HCT116 (cell line): ENCODE measurements at regions not wholly inside any gene's neighbourhood (a gene's known extent, or its start where the extent isn't known, plus 50 kb on each side); places are given as distances from the start of the nearest gene placed in this dataset.

Experiments used
- ATAC-seq: fragments of 200-7000 bp; cut with Tn5 transposase; 2 replicates; pipeline ENCODE4 v1.9.1; 2020; ENCODE audit warnings: mild to moderate bottlenecking, moderate library complexity
- BruUV-seq: library from RNA; stranded (reverse); fragments of 400-500 nt; replicated peaks from 2 replicates; lab custom pipeline; 2021; lab: Mats Ljungman, UMichigan
- CTCF ChIA-PET: fragments of 300-600 bp; sonication (Branson Sonifier 250); formaldehyde crosslinking; loops from one replicate; lab custom pipeline; 2021; ENCODE audit warnings: antibody characterized with exemption; lab: Charles Lee
- POLR2A ChIA-PET: fragments of 300-600, 350-600 bp; sonication (Branson Sonifier 250); formaldehyde crosslinking; loops from one replicate; lab custom pipeline; 2021; ENCODE audit warnings: antibody characterized with exemption; lab: Charles Lee
- RAD21 ChIA-PET, 2 experiments: fragments of 300-600 bp; sonication (Branson Sonifier 250); formaldehyde crosslinking; loops; one replicate each; lab custom pipeline; 2023; ENCODE audit warnings: low total read pairs in 2 of 2; ENCODE audit not compliant: uncharacterized antibody in 2 of 2, unreplicated experiment in 2 of 2, low non-redundant PET in 1 of 2; lab: Charles Lee
- DNase-seq: peaks from one replicate; pipeline ENCODE4 v3.0.0-alpha.2; 2010; ENCODE audit warnings: low read depth, low spot score
- H2AFZ ChIP-seq: fragments of 200-600 bp; shearing (Covaris generic), sonication (generic); 2 replicates; pipeline ENCODE4 v1.6.1; 2017; ENCODE audit warnings: low read depth, mixed run types, mixed read lengths, antibody characterized with exemption, low read length; ENCODE audit not compliant: poor library complexity, severe bottlenecking
- H3K27ac ChIP-seq: 2 replicates; pipeline ENCODE4 v1.5.1; 2012; ENCODE audit warnings: low read depth, low read length
- H3K27me3 ChIP-seq: fragments of 200-600 bp; sonication (generic); 2 replicates; pipeline ENCODE4 v1.6.1; 2016; ENCODE audit warnings: mixed run types, low read length, mixed read lengths; ENCODE audit not compliant: insufficient read depth
- H3K36me3 ChIP-seq, 2 experiments: fragments of 200-500 bp in 1 of 2; fragments of 200-600 bp in 1 of 2; sonication (Bioruptor generic) in 1 of 2; sonication (generic) in 1 of 2; 2 replicates each; pipeline versions ENCODE4 v1.5.1 to v1.6.1; 2014 to 2016; ENCODE audit warnings: low read length in 2 of 2, inconsistent platforms in 1 of 2, mixed read lengths in 1 of 2, mixed run types in 1 of 2; ENCODE audit not compliant: insufficient read depth in 2 of 2, control insufficient read depth in 1 of 2
- H3K4me1 ChIP-seq, 2 experiments: fragments of 200-600 bp in 1 of 2; sonication (generic) in 1 of 2; 2 replicates each; pipeline versions ENCODE4 v1.5.1 to v1.6.1; 2012 to 2017; ENCODE audit warnings: low read length in 2 of 2, inconsistent platforms in 1 of 2, mild to moderate bottlenecking in 1 of 2, mixed read lengths in 1 of 2, mixed run types in 1 of 2, moderate library complexity in 1 of 2; ENCODE audit not compliant: insufficient read depth in 2 of 2, control insufficient read depth in 1 of 2
- H3K4me2 ChIP-seq: fragments of 200-600 bp; sonication (generic); 2 replicates; pipeline ENCODE4 v1.6.1; 2017; ENCODE audit warnings: mixed run types, low read length, mixed read lengths
- H3K4me3 ChIP-seq, 2 experiments: fragments of 200-600 bp in 1 of 2; sonication (generic) in 1 of 2; replicated peaks in 1 of 2; 2 replicates each; pipeline ENCODE4 v1.5.1; 2011 to 2016; ENCODE audit warnings: low read length in 2 of 2, control low read depth in 1 of 2, low read depth in 1 of 2, mild to moderate bottlenecking in 1 of 2, mixed read lengths in 1 of 2, mixed run types in 1 of 2
- H3K79me2 ChIP-seq: fragments of 200-600 bp; sonication (generic); 2 replicates; pipeline ENCODE4 v1.6.1; 2017; ENCODE audit warnings: mild to moderate bottlenecking, mixed run types, low read length, moderate library complexity, mixed read lengths; ENCODE audit not compliant: insufficient read depth
- H3K9ac ChIP-seq: fragments of 200-600 bp; sonication (generic); 2 replicates; pipeline ENCODE4 v1.6.1; 2016; ENCODE audit warnings: low read length, mixed read lengths
- H3K9me2 ChIP-seq: fragments of 200-600 bp; sonication (generic), shearing (Covaris generic); 2 replicates; pipeline ENCODE4 v1.6.1; 2017; ENCODE audit warnings: mixed run types, mild to moderate bottlenecking, moderate library complexity; ENCODE audit not compliant: insufficient read depth
- H3K9me3 ChIP-seq, 2 experiments: fragments of 200-500 bp in 1 of 2; fragments of 200-600 bp in 1 of 2; sonication (Bioruptor generic) in 1 of 2; sonication (generic) in 1 of 2; 2 replicates each; pipeline ENCODE4 v1.6.1; 2014 to 2017; ENCODE audit warnings: low read length in 2 of 2, mixed read lengths in 2 of 2, inconsistent platforms in 1 of 2, low read depth in 1 of 2, mild to moderate bottlenecking in 1 of 2, mixed run types in 1 of 2, moderate library complexity in 1 of 2; ENCODE audit not compliant: control insufficient read depth in 1 of 2, insufficient read depth in 1 of 2
- H4K20me1 ChIP-seq: fragments of 200-600 bp; sonication (generic), shearing (Covaris generic); 2 replicates; pipeline ENCODE4 v1.6.1; 2017; ENCODE audit warnings: mixed run types, mild to moderate bottlenecking, moderate library complexity; ENCODE audit not compliant: insufficient read depth
- ATF3 ChIP-seq: IDR thresholded peaks from 2 replicates; pipeline ENCODE4 v1.6.1; 2012
- CEBPB ChIP-seq: IDR thresholded peaks from 2 replicates; pipeline ENCODE4 v1.6.1; 2012; ENCODE audit warnings: low read depth
- CTCF ChIP-seq, 3 experiments: fragments of 200-600 bp in 1 of 3; sonication (generic) in 1 of 3; IDR thresholded peaks in 2 of 3; conservative IDR thresholded peaks in 1 of 3; 2 replicates each; pipeline ENCODE4 v1.5.1; 2012 to 2017; ENCODE audit warnings: low read depth in 2 of 3, low read length in 2 of 3, antibody characterized with exemption in 1 of 3, borderline replicate concordance in 1 of 3, control low read depth in 1 of 3, mild to moderate bottlenecking in 1 of 3, mixed read lengths in 1 of 3, mixed run types in 1 of 3, moderate library complexity in 1 of 3; ENCODE audit not compliant: insufficient read depth in 1 of 3
- EGR1 ChIP-seq: IDR thresholded peaks from 2 replicates; pipeline ENCODE4 v1.6.1; 2012; ENCODE audit warnings: low read depth
- EZH2 ChIP-seq: fragments of 200-600 bp; sonication (generic); IDR thresholded peaks from 2 replicates; pipeline ENCODE4 v1.6.1; 2017; ENCODE audit warnings: antibody characterized with exemption, mixed run types
- EZH2phosphoT487 ChIP-seq: fragments of 200-600 bp; IDR thresholded peaks from 2 replicates; pipeline ENCODE4 v1.6.1; 2018; ENCODE audit warnings: antibody characterized with exemption, borderline replicate concordance
- RAD21 ChIP-seq: IDR thresholded peaks from 2 replicates; pipeline ENCODE4 v1.6.1; 2012; ENCODE audit warnings: low read depth, mild to moderate bottlenecking
- SP1 ChIP-seq: IDR thresholded peaks from 2 replicates; pipeline ENCODE4 v1.6.1; 2012; ENCODE audit warnings: low read depth
- SRF ChIP-seq: IDR thresholded peaks from 2 replicates; pipeline ENCODE4 v1.6.1; 2012; ENCODE audit warnings: low read depth
- YY1 ChIP-seq: IDR thresholded peaks from 2 replicates; pipeline ENCODE4 v1.6.1; 2011; ENCODE audit warnings: low read length, low read depth, moderate library complexity, mild to moderate bottlenecking; ENCODE audit not compliant: insufficient replicate concordance; ENCODE audit errors: extremely low read depth
- ZBTB33 ChIP-seq: IDR thresholded peaks from 2 replicates; pipeline ENCODE4 v1.6.1; 2011; ENCODE audit warnings: mild to moderate bottlenecking, low read length, moderate library complexity; ENCODE audit not compliant: insufficient replicate concordance; ENCODE audit errors: extremely low read depth
- ZNF274 ChIP-seq: fragments of 200-500 bp; sonication (Bioruptor generic); IDR thresholded peaks from 2 replicates; pipeline ENCODE4 v1.6.1; 2014; ENCODE audit warnings: mild to moderate bottlenecking, low read depth, low read length, inconsistent platforms
- intact Hi-C: fragments of 100-400 bp; cut with micrococcal nuclease; formaldehyde crosslinking; loops from 2 replicates; pipeline ENCODE4 v1.10.0; 2022

GRCh38 chr17:34850964-34851363, 110.3 kb downstream of the CCT6B start:
- ChIA-PET POLR2A (no interaction called here), RAD21 (no interaction called here), CTCF (no interaction called here)
- Histone ChIP-seq H2AFZ (no peak overlapping the region), H3K9me3 (no peaks in the 10 kb centered on the region), H3K4me2 (no peak overlapping the region), H3K4me1 (no peaks in the 10 kb centered on the region), H3K27ac (no peak overlapping the region), H3K27me3 (peaks cover 39% of the 10 kb centered on the region), H3K79me2 (no peaks in the 10 kb centered on the region), H3K9me2 (no peaks in the 10 kb centered on the region), H3K9ac (no peak overlapping the region), H3K36me3 (no peaks in the 10 kb centered on the region), H3K4me3 (no peak overlapping the region), H4K20me1 (no peaks in the 10 kb centered on the region)
- no TSS peak for BruUV-seq
- no peak for DNase-seq
- intact Hi-C loops: no loop called here
- TF ChIP-seq ZNF274 (no peak), ZBTB33 (no peak), EZH2 (no peak), EGR1 (no peak), RAD21 (no peak), EZH2phosphoT487 (no peak)
- ATAC-seq: no peak

- POLR2A ChIA-PET: no interaction called here
- TF ChIP-seq CTCF (IDR thresholded peaks at IDR 0.05 in 2 of 3, conservative IDR thresholded peaks at IDR 0.05 in 1 of 3; ENCODE audit: borderline replicate concordance in 1 of 3, insufficient read depth in 1 of 3, low read depth in 2 of 3, low read length in 2 of 3): no peak
- TF ChIP-seq SP1: no peak
- no peak for TF ChIP-seq CEBPB
- no peak for TF ChIP-seq SRF
- no peak for TF ChIP-seq ATF3
- TF ChIP-seq YY1: no peak
- no peak for TF ChIP-seq RAD21
- TF ChIP-seq EZH2phosphoT487: no peak
- no peaks in the 10 kb centered on the region for H3K36me3 ChIP-seq
- ATAC-seq: no peak
- H3K9ac ChIP-seq: no peak overlapping the region
- no peak for DNase-seq
- H3K9me3 ChIP-seq: no peaks in the 10 kb centered on the region
- no TSS peak for BruUV-seq
- intact Hi-C loops: no loop called here
- no peak overlapping the region for H3K4me2 ChIP-seq
- H4K20me1 ChIP-seq: no peaks in the 10 kb centered on the region
- no peak overlapping the region for H3K27ac ChIP-seq
- CTCF ChIA-PET: no interaction called here
- no peak overlapping the region for H3K4me3 ChIP-seq
- peaks cover 33% of the 10 kb centered on the region for H3K27me3 ChIP-seq
- H2AFZ ChIP-seq: no peak overlapping the region
- H3K79me2 ChIP-seq: no peaks in the 10 kb centered on the region
- no peaks in the 10 kb centered on the region for H3K4me1 ChIP-seq
- no peaks in the 10 kb centered on the region for H3K9me2 ChIP-seq
- RAD21 ChIA-PET: no interaction called here
These were observed 111.2 kb downstream of the CCT6B start for GRCh38 chr17:34850023-34850422.
